SW 1271 (cell line): ENCODE measurements at regions not wholly inside any gene's neighbourhood (a gene's known extent, or its start where the extent isn't known, plus 50 kb on each side); places are given as distances from the start of the nearest gene placed in this dataset.
"Not testable (repeated sequence)": the region's sequence is repeated elsewhere in the genome, so short reads cannot be mapped to it uniquely, and the experiment has no call there.

Source experiments
- DNase-seq, 2 experiments: peaks; one replicate each; lab custom pipeline; 2025; lab: John Stamatoyannopoulos, UW

- DNase-seq: no peak
Observed at GRCh38 chr16:22653876-22654275, 143.2 kb downstream of the NPIPB5 start.

- not testable (repeated sequence) for DNase-seq
Observed at GRCh38 chr16:22656573-22656972, 145.9 kb downstream of the NPIPB5 start.

DNA sequence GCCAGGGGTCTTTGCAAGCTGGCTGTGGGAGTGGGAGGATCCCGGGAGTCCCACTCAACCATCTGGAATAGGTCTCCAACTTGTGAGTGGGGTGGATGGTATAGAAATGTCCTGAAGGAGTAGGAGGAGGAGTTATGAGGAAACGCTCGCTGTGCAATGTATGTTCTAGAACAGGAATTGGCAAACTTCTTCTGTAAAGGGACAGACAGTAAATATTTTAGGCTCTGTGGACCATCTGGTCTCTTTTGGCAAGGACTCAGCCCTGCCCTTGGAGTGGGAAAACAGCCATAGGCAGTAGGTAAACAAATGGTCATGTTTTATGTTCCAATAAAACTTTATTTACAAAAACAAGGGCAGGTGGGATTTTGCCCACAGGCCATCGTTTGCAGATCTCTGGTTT lies 149.2 kb downstream of the NPIPB5 start:
- no peak for DNase-seq

- no peak for DNase-seq
Observed at GRCh38 chr16:22660441-22661160, 149.9 kb downstream of the NPIPB5 start.

DNA sequence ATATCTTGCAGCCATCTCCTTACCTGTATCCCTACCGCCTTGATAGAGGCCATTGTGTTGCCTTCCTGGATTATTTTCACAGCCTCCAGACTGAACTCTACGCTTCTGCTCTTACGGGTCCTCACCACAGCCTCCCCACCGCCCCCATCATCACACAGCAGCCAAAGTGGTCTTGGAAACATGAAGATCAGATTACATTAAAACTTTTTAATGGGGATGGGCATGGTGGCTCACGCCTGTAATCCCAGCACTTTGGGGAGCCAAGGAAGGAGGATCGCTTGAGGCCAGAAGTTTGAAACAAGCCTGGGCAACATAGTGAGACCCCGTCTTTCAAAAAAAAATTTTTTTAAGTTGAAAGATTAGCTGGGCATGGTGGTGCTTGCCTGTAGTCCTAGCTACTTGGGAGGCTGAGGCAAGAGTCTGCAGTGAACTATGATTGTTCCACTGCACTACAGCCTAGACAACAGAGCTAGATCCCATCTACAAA lies 150.5 kb downstream of the NPIPB5 start:
- DNase-seq: no peak

GRCh38 chr16:22662958-22663357 lies 151.0 kb upstream of the HS3ST2 start:
- DNase-seq: not testable (repeated sequence)

- no peak for DNase-seq
Observed at GRCh38 chr16:22663389-22664064, 150.4 kb upstream of the HS3ST2 start.

GRCh38 chr16:22664132-22664531 lies 149.8 kb upstream of the HS3ST2 start:
- DNase-seq: no peak

DNA sequence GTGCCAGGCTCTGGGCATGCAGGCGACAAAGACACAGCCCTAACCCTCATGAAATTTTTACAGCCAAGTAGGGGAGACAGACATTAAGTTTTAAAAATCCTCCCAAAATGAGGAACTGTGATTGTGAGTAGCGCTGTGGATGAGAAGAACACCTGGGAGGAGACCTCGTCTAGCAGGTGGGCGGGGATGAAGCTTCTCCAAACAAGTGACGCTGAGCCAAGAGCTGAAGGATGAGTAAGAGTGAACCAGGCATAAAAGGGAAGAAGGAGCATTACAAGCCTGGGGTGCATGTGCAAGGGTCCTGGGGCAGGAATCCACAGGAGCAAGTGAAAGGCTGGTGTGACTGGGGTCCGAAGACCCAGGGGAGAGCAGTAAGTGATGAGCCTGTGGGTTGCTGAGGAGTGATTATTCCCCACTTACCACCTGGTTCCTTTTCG lies 149.4 kb upstream of the HS3ST2 start:
- DNase-seq: no peak

DNA sequence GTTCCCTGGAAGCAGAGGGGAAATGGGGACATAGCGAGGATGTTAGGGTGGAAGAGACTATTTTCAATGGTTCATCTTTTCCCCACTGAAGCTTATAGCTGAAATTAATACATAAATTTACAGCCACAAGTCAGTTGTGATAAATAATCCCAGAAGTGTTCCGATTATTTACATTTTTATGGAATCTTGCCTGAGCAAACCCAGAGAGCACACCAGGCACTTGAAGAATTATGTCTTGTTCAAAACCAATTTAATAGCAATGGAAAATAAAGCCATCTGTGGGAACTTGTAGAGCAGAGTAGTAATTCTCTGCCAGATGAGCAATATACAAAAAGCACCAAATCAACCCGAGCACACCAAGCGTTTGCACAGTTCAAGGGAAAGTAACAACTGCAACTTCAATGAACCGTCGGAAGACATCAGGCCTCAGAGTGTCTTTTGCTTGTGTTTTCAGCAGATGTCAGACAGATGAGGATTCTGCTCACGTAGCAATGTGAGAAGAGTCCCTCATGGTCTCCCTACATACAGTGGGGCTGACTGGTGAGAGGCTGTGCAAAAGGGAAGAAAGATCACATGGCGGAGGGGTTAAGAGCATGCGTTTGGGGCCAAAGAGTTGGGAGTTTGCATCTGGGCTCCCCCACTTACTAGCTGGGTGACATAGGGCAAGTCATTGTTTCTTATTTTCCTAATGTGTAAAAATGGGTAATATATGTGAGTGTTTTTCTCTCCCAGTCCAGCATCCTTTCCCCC lies 148.7 kb upstream of the HS3ST2 start:
- no peak for DNase-seq

DNA sequence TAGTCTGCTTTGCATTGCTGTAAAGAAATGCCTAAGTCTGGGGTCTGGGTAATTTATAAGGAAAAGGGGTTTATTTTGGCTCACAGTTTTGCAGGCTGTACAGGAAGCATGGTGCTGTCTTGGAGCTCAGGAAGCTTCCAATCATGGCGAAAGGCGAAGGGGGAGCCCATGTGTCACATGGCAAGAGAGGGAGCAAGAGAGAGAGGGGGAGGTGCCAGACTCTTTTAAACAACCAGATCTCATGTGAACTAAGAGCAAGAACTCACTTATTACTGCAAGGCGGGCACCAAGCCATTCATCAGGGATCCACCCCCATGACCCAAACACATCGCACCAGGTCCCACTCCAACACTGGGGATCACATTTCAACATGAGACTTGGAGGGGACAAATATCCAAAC lies 148.2 kb upstream of the HS3ST2 start:
- no peak for DNase-seq

GRCh38 chr16:22668318-22668717 lies 145.6 kb upstream of the HS3ST2 start:
- no peak for DNase-seq

- no peak for DNase-seq
Observed at GRCh38 chr16:22670044-22670536, 143.9 kb upstream of the HS3ST2 start.

DNA sequence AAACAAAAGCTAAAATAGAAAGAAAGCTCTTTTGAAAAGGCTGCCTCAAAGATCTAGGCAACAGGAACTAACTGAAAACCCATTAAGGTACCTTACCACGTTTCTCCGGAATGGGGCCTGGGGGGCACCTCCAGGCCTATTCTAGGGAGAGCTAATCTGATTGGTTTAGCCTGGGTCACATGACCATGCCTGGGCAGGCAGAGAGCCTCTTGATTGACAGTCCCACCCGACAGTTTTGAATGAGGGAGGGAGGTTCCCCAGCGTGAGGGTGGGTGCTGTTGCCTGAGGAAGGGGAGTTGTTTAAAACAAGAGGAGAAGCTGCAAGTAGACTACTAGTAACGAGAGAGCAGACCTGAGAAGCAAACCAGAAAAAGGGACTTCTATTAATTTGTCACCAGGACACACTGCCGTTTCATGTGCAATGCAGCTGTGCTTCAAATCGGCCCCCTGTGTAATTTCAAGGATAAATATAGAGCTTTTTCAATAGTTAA lies 143.4 kb upstream of the HS3ST2 start:
- no peak for DNase-seq

GRCh38 chr16:22671301-22672076 lies 142.5 kb upstream of the HS3ST2 start:
- no peak for DNase-seq

GRCh38 chr16:22672830-22673210 lies 141.1 kb upstream of the HS3ST2 start:
- no peak for DNase-seq

DNA sequence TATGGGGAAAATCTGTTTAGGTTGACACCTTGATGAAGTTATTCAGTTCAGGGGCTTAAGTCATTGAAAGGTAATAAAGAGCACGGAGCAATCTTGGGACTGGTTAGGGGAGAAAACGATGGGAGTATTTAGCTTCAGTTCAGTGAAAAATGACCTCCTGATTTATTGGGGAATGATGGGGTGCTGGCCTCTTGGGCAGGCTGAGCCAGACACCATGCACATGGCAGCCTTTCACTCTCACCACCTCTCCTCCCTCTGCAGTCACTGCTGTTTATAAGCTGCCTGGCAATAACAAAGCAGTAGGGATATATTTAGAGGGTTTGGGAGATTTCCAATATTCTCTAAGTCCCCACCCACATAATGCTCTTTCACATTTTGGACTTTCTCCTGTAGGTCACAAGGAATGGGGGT lies 140.5 kb upstream of the HS3ST2 start:
- DNase-seq: no peak

DNA sequence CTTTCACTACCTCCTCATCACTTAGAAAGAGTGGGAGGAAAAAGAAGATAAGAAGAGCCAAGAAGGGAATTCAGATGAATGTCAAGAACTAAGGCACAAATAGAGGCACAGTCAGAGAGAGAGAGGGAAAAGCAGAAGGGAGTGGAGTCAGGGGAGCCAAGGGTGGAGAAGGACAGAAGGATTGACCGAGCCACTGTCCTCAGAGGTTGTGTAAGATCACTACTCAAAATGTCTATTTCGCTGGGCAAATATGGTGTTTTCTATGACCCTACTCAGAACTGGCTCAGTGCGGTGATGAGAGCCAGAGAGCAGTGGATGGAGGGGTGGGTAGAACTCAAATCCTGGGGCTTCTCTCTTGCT lies 139.2 kb upstream of the HS3ST2 start:
- no peak for DNase-seq

- no peak for DNase-seq
Observed at GRCh38 chr16:22675745-22676540, 138.0 kb upstream of the HS3ST2 start.

DNA sequence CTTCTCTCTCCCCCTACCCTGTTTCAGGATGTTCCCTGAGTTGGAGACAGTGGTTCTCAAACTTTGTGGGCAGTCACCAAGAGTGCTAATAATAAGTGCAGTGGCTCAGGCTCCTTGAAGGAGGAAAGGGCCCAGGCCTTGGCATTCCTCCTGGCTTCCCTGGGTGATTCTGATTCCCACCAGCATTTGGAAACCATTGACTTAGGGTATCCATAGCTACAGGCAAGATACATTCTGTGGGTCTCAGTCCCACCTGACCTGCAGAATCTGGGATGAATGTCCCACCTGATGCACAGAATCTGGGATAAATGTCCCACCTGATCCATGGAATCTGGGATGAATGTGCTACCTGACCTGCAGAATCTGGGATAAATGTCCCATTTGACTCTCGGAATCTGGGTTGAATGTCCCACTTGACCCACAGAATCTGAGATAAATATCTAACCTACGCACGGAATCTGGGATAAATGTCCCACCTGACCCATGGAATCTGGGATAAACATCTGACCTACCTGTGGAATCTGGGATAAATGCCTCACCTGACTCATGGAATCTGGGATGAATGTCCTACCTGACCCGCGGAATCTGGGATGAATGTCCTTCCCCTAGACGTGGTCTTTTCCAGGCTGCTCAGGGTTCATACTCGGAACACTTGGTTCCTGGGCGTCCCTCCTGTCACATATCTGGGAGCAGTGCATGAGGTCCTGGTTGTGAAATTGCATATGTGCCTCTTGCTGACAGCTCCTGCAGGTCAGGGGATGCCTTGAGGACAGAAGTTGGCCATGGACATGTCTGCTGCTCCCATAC lies 136.7 kb upstream of the HS3ST2 start:
- no peak for DNase-seq
